HCT116 (cell line): ENCODE measurements at regions not wholly inside any gene's neighbourhood (a gene's known extent, or its start where the extent isn't known, plus 50 kb on each side); places are given as distances from the start of the nearest gene placed in this dataset.

Source experiments
- ATAC-seq: fragments of 200-7000 bp; cut with Tn5 transposase; 2 replicates; pipeline ENCODE4 v1.9.1; 2020; ENCODE audit warnings: mild to moderate bottlenecking, moderate library complexity
- BruUV-seq: library from RNA; stranded (reverse); fragments of 400-500 nt; replicated peaks from 2 replicates; lab custom pipeline; 2021; lab: Mats Ljungman, UMichigan
- CTCF ChIA-PET: fragments of 300-600 bp; sonication (Branson Sonifier 250); formaldehyde crosslinking; loops from one replicate; lab custom pipeline; 2021; ENCODE audit warnings: antibody characterized with exemption; lab: Charles Lee
- POLR2A ChIA-PET: fragments of 300-600, 350-600 bp; sonication (Branson Sonifier 250); formaldehyde crosslinking; loops from one replicate; lab custom pipeline; 2021; ENCODE audit warnings: antibody characterized with exemption; lab: Charles Lee
- RAD21 ChIA-PET, 2 experiments: fragments of 300-600 bp; sonication (Branson Sonifier 250); formaldehyde crosslinking; loops; one replicate each; lab custom pipeline; 2023; ENCODE audit warnings: low total read pairs in 2 of 2; ENCODE audit not compliant: uncharacterized antibody in 2 of 2, unreplicated experiment in 2 of 2, low non-redundant PET in 1 of 2; lab: Charles Lee
- DNase-seq: peaks from one replicate; pipeline ENCODE4 v3.0.0-alpha.2; 2010; ENCODE audit warnings: low read depth, low spot score
- H2AFZ ChIP-seq: fragments of 200-600 bp; shearing (Covaris generic), sonication (generic); 2 replicates; pipeline ENCODE4 v1.6.1; 2017; ENCODE audit warnings: low read depth, mixed run types, mixed read lengths, antibody characterized with exemption, low read length; ENCODE audit not compliant: poor library complexity, severe bottlenecking
- H3K27ac ChIP-seq: 2 replicates; pipeline ENCODE4 v1.5.1; 2012; ENCODE audit warnings: low read depth, low read length
- H3K27me3 ChIP-seq: fragments of 200-600 bp; sonication (generic); 2 replicates; pipeline ENCODE4 v1.6.1; 2016; ENCODE audit warnings: mixed run types, low read length, mixed read lengths; ENCODE audit not compliant: insufficient read depth
- H3K36me3 ChIP-seq, 2 experiments: fragments of 200-500 bp in 1 of 2; fragments of 200-600 bp in 1 of 2; sonication (Bioruptor generic) in 1 of 2; sonication (generic) in 1 of 2; 2 replicates each; pipeline versions ENCODE4 v1.5.1 to v1.6.1; 2014 to 2016; ENCODE audit warnings: low read length in 2 of 2, inconsistent platforms in 1 of 2, mixed read lengths in 1 of 2, mixed run types in 1 of 2; ENCODE audit not compliant: insufficient read depth in 2 of 2, control insufficient read depth in 1 of 2
- H3K4me1 ChIP-seq, 2 experiments: fragments of 200-600 bp in 1 of 2; sonication (generic) in 1 of 2; 2 replicates each; pipeline versions ENCODE4 v1.5.1 to v1.6.1; 2012 to 2017; ENCODE audit warnings: low read length in 2 of 2, inconsistent platforms in 1 of 2, mild to moderate bottlenecking in 1 of 2, mixed read lengths in 1 of 2, mixed run types in 1 of 2, moderate library complexity in 1 of 2; ENCODE audit not compliant: insufficient read depth in 2 of 2, control insufficient read depth in 1 of 2
- H3K4me2 ChIP-seq: fragments of 200-600 bp; sonication (generic); 2 replicates; pipeline ENCODE4 v1.6.1; 2017; ENCODE audit warnings: mixed run types, low read length, mixed read lengths
- H3K4me3 ChIP-seq, 2 experiments: fragments of 200-600 bp in 1 of 2; sonication (generic) in 1 of 2; replicated peaks in 1 of 2; 2 replicates each; pipeline ENCODE4 v1.5.1; 2011 to 2016; ENCODE audit warnings: low read length in 2 of 2, control low read depth in 1 of 2, low read depth in 1 of 2, mild to moderate bottlenecking in 1 of 2, mixed read lengths in 1 of 2, mixed run types in 1 of 2
- H3K79me2 ChIP-seq: fragments of 200-600 bp; sonication (generic); 2 replicates; pipeline ENCODE4 v1.6.1; 2017; ENCODE audit warnings: mild to moderate bottlenecking, mixed run types, low read length, moderate library complexity, mixed read lengths; ENCODE audit not compliant: insufficient read depth
- H3K9ac ChIP-seq: fragments of 200-600 bp; sonication (generic); 2 replicates; pipeline ENCODE4 v1.6.1; 2016; ENCODE audit warnings: low read length, mixed read lengths
- H3K9me2 ChIP-seq: fragments of 200-600 bp; sonication (generic), shearing (Covaris generic); 2 replicates; pipeline ENCODE4 v1.6.1; 2017; ENCODE audit warnings: mixed run types, mild to moderate bottlenecking, moderate library complexity; ENCODE audit not compliant: insufficient read depth
- H3K9me3 ChIP-seq, 2 experiments: fragments of 200-500 bp in 1 of 2; fragments of 200-600 bp in 1 of 2; sonication (Bioruptor generic) in 1 of 2; sonication (generic) in 1 of 2; 2 replicates each; pipeline ENCODE4 v1.6.1; 2014 to 2017; ENCODE audit warnings: low read length in 2 of 2, mixed read lengths in 2 of 2, inconsistent platforms in 1 of 2, low read depth in 1 of 2, mild to moderate bottlenecking in 1 of 2, mixed run types in 1 of 2, moderate library complexity in 1 of 2; ENCODE audit not compliant: control insufficient read depth in 1 of 2, insufficient read depth in 1 of 2
- H4K20me1 ChIP-seq: fragments of 200-600 bp; sonication (generic), shearing (Covaris generic); 2 replicates; pipeline ENCODE4 v1.6.1; 2017; ENCODE audit warnings: mixed run types, mild to moderate bottlenecking, moderate library complexity; ENCODE audit not compliant: insufficient read depth
- CBX3 ChIP-seq: IDR thresholded peaks from 2 replicates; pipeline ENCODE4 v1.6.1; 2012; ENCODE audit warnings: low read depth
- CEBPB ChIP-seq: IDR thresholded peaks from 2 replicates; pipeline ENCODE4 v1.6.1; 2012; ENCODE audit warnings: low read depth
- EGR1 ChIP-seq: IDR thresholded peaks from 2 replicates; pipeline ENCODE4 v1.6.1; 2012; ENCODE audit warnings: low read depth
- ELF1 ChIP-seq: IDR thresholded peaks from 2 replicates; pipeline ENCODE4 v1.6.1; 2012; ENCODE audit warnings: low read depth, borderline replicate concordance
- EZH2 ChIP-seq: fragments of 200-600 bp; sonication (generic); IDR thresholded peaks from 2 replicates; pipeline ENCODE4 v1.6.1; 2017; ENCODE audit warnings: antibody characterized with exemption, mixed run types
- EZH2phosphoT487 ChIP-seq: fragments of 200-600 bp; IDR thresholded peaks from 2 replicates; pipeline ENCODE4 v1.6.1; 2018; ENCODE audit warnings: antibody characterized with exemption, borderline replicate concordance
- JUND ChIP-seq: IDR thresholded peaks from 2 replicates; pipeline ENCODE4 v1.6.1; 2012
- MAX ChIP-seq: IDR thresholded peaks from 2 replicates; pipeline ENCODE4 v1.6.1; 2012
- POLR2A ChIP-seq: IDR thresholded peaks from 2 replicates; pipeline ENCODE4 v1.7.0; 2011; ENCODE audit warnings: borderline replicate concordance; ENCODE audit not compliant: insufficient read depth, insufficient read length; ENCODE audit errors: extremely low read depth
- POLR2AphosphoS5 ChIP-seq: IDR thresholded peaks from 2 replicates; pipeline ENCODE4 v1.6.1; 2011; ENCODE audit warnings: mild to moderate bottlenecking, low read depth, low read length, moderate library complexity
- SRF ChIP-seq: IDR thresholded peaks from 2 replicates; pipeline ENCODE4 v1.6.1; 2012; ENCODE audit warnings: low read depth
- TCF7L2 ChIP-seq: IDR thresholded peaks from 2 replicates; pipeline ENCODE4 v1.7.0; 2011; ENCODE audit warnings: borderline replicate concordance, inconsistent platforms; ENCODE audit not compliant: insufficient read depth, insufficient read length; ENCODE audit errors: extremely low read depth
- ZBTB33 ChIP-seq: IDR thresholded peaks from 2 replicates; pipeline ENCODE4 v1.6.1; 2011; ENCODE audit warnings: mild to moderate bottlenecking, low read length, moderate library complexity; ENCODE audit not compliant: insufficient replicate concordance; ENCODE audit errors: extremely low read depth
- ZFX ChIP-seq: fragments of 450-650 bp; IDR thresholded peaks from 2 replicates; pipeline ENCODE4 v1.6.1; 2017
- intact Hi-C: fragments of 100-400 bp; cut with micrococcal nuclease; formaldehyde crosslinking; loops from 2 replicates; pipeline ENCODE4 v1.10.0; 2022

- BruUV-seq, result no TSS peak
- Histone ChIP-seq H3K36me3 (no peaks in the 10 kb centered on the region), H3K9me2 (no peaks in the 10 kb centered on the region), H3K79me2 (no peaks in the 10 kb centered on the region), H3K27ac (no peak overlapping the region), H3K27me3 (no peaks in the 10 kb centered on the region), H2AFZ (no peak overlapping the region), H4K20me1 (no peaks in the 10 kb centered on the region), H3K9me3 (peaks cover 0 to 22% of the 10 kb centered on the region in 2 experiments; a peak in 2 of 4 replicates), H3K4me3 (no peak overlapping the region), H3K4me1 (no peaks in the 10 kb centered on the region), H3K4me2 (no peak overlapping the region), H3K9ac (no peak overlapping the region)
- DNase-seq (no peak), ATAC-seq (no peak)
- ChIA-PET POLR2A (no interaction called here), CTCF (no interaction called here), RAD21 (no interaction called here)
- intact Hi-C loops, result no loop called here
- no peak for TF ChIP-seq ELF1
- no peak for TF ChIP-seq CEBPB
- no peak for TF ChIP-seq EZH2
Measured at GRCh38 chr14:85142982-85143381, 387.0 kb upstream of the FLRT2 start.

- DNase-seq (no peak), ATAC-seq (no peak)
- Histone ChIP-seq H3K9me2 (no peaks in the 10 kb centered on the region), H3K4me1 (no peaks in the 10 kb centered on the region), H3K36me3 (no peaks in the 10 kb centered on the region), H3K4me3 (no peak overlapping the region), H3K79me2 (no peaks in the 10 kb centered on the region), H3K27me3 (no peaks in the 10 kb centered on the region), H3K4me2 (no peak overlapping the region), H4K20me1 (no peaks in the 10 kb centered on the region), H2AFZ (no peak overlapping the region), H3K27ac (no peak overlapping the region), H3K9me3 (peaks cover 0 to 22% of the 10 kb centered on the region in 2 experiments; a peak in 2 of 4 replicates), H3K9ac (no peak overlapping the region)
- no TSS peak for BruUV-seq
- ChIA-PET CTCF (no interaction called here), RAD21 (no interaction called here), POLR2A (no interaction called here)
- intact Hi-C loops, result no loop called here
- TF ChIP-seq ZBTB33, result no peak
- no peak for TF ChIP-seq EGR1
- no peak for TF ChIP-seq POLR2A
- TF ChIP-seq JUND, result no peak
- no peak for TF ChIP-seq POLR2AphosphoS5
- TF ChIP-seq ELF1, result no peak
- no peak for TF ChIP-seq SRF
- no peak for TF ChIP-seq EZH2phosphoT487
- no peak for TF ChIP-seq TCF7L2
- no peak for TF ChIP-seq CBX3
- no peak for TF ChIP-seq MAX
- no peak for TF ChIP-seq CEBPB
- no peak for TF ChIP-seq ZFX
Measured at GRCh38 chr14:85146779-85147178, 383.2 kb upstream of the FLRT2 start.
